IMR-90 (cell line): ENCODE measurements at regions not wholly inside any gene's neighbourhood (a gene's known extent, or its start where the extent isn't known, plus 50 kb on each side); places are given as distances from the start of the nearest gene placed in this dataset.

ENCODE experiments used
- ATAC-seq: fragments of 200-7000 bp; cut with Tn5 transposase; 2 replicates; pipeline ENCODE4 v1.9.1; 2020; ENCODE audit warnings: low read depth, mild to moderate bottlenecking, moderate library complexity
- BruUV-seq: library from RNA; stranded (reverse); fragments of 400-500 nt; replicated peaks from 2 replicates; lab custom pipeline; 2021; lab: Mats Ljungman, UMichigan
- CTCF ChIA-PET: fragments of 300-600 bp; formaldehyde crosslinking; extraction: SDS; loops from one replicate; lab custom pipeline; 2021; ENCODE audit warnings: antibody characterized with exemption; lab: Yijun Ruan, JAX
- POLR2A ChIA-PET: fragments of 300-600 bp; sonication (Branson Sonifier 250); formaldehyde crosslinking; loops from one replicate; lab custom pipeline; 2022; ENCODE audit warnings: antibody characterized with exemption; ENCODE audit not compliant: unreplicated experiment; lab: Charles Lee
- DNase-seq: peaks from one replicate; pipeline ENCODE4 v3.0.0; 2013
- H2AFZ ChIP-seq: replicated peaks from 2 replicates; pipeline ENCODE3; 2013; ENCODE audit warnings: low read length, mild to moderate bottlenecking; ENCODE audit not compliant: poor library complexity
- H2AK5ac ChIP-seq: 2 replicates; pipeline ENCODE4 v1.6.1; 2013; ENCODE audit warnings: low read depth, low read length, inconsistent platforms
- H2AK9ac ChIP-seq: replicated peaks from 2 replicates; pipeline ENCODE3; 2013; ENCODE audit warnings: mild to moderate bottlenecking, low read depth, low read length, moderate library complexity; ENCODE audit not compliant: poor library complexity
- H2BK120ac ChIP-seq: 2 replicates; pipeline ENCODE4 v1.6.1; 2013; ENCODE audit warnings: low read depth, low read length, inconsistent platforms
- H2BK15ac ChIP-seq: 3 replicates; pipeline ENCODE4 v1.6.1; 2013; ENCODE audit warnings: low read depth, low read length, inconsistent platforms
- H2BK20ac ChIP-seq: 2 replicates; pipeline ENCODE4 v1.6.1; 2013; ENCODE audit warnings: low read depth, mild to moderate bottlenecking, inconsistent platforms, low read length, moderate library complexity
- H2BK5ac ChIP-seq: 2 replicates; pipeline ENCODE4 v1.6.1; 2013; ENCODE audit warnings: mild to moderate bottlenecking, low read depth, low read length, inconsistent platforms; ENCODE audit not compliant: poor library complexity, severe bottlenecking
- H3K14ac ChIP-seq: replicated peaks from 2 replicates; pipeline ENCODE4 v1.6.1; 2013; ENCODE audit warnings: low read depth, low read length, inconsistent platforms
- H3K18ac ChIP-seq: 2 replicates; pipeline ENCODE4 v1.6.1; 2013; ENCODE audit warnings: low read depth, low read length, control low read depth
- H3K23ac ChIP-seq: 2 replicates; pipeline ENCODE4 v1.6.1; 2013; ENCODE audit warnings: low read depth, low read length, inconsistent platforms
- H3K27ac ChIP-seq: 2 replicates; pipeline ENCODE4 v1.5.1; 2013; ENCODE audit warnings: mild to moderate bottlenecking, control low read depth, low read length; ENCODE audit not compliant: insufficient read depth
- H3K27me3 ChIP-seq: 2 replicates; pipeline ENCODE4 v1.6.1; 2013; ENCODE audit warnings: low read length; ENCODE audit not compliant: control insufficient read depth, insufficient read depth
- H3K36me3 ChIP-seq: 2 replicates; pipeline ENCODE4 v1.6.1; 2013; ENCODE audit warnings: low read length, mixed read lengths; ENCODE audit not compliant: control insufficient read depth, insufficient read depth
- H3K4ac ChIP-seq: 2 replicates; pipeline ENCODE4 v1.6.1; 2013; ENCODE audit warnings: low read depth, low read length, inconsistent platforms
- H3K4me1 ChIP-seq: 2 replicates; pipeline ENCODE4 v1.6.1; 2013; ENCODE audit warnings: low read length, mixed read lengths; ENCODE audit not compliant: control insufficient read depth, insufficient read depth
- H3K4me2 ChIP-seq: 2 replicates; pipeline ENCODE4 v1.6.1; 2013; ENCODE audit warnings: low read depth, mild to moderate bottlenecking, control low read depth, low read length, moderate library complexity
- H3K4me3 ChIP-seq: 2 replicates; pipeline ENCODE4 v1.5.1; 2013; ENCODE audit warnings: low read depth, mild to moderate bottlenecking, control low read depth, low read length, moderate library complexity; ENCODE audit not compliant: insufficient read depth
- H3K56ac ChIP-seq: 2 replicates; pipeline ENCODE4 v1.6.1; 2013; ENCODE audit warnings: low read length, inconsistent platforms; ENCODE audit not compliant: insufficient read depth; ENCODE audit errors: extremely low read depth
- H3K79me1 ChIP-seq, 2 experiments: 2 replicates each; pipeline ENCODE4 v1.6.1; 2013; ENCODE audit warnings: low read length in 2 of 2, inconsistent platforms in 1 of 2, low read depth in 1 of 2
- H3K9ac ChIP-seq: 2 replicates; pipeline ENCODE4 v1.6.1; 2013; ENCODE audit warnings: low read depth, low read length, control low read depth
- H3K9me1 ChIP-seq: 2 replicates; pipeline ENCODE4 v1.6.1; 2013; ENCODE audit warnings: low read length, inconsistent platforms; ENCODE audit not compliant: insufficient read depth
- H3K9me3 ChIP-seq: 2 replicates; pipeline ENCODE4 v1.6.1; 2013; ENCODE audit warnings: low read length; ENCODE audit not compliant: control insufficient read depth, insufficient read depth
- H4K20me1 ChIP-seq: 2 replicates; pipeline ENCODE4 v1.6.1; 2013; ENCODE audit warnings: low read length, inconsistent platforms; ENCODE audit not compliant: insufficient read depth
- H4K5ac ChIP-seq: 2 replicates; pipeline ENCODE4 v1.6.1; 2013; ENCODE audit warnings: mild to moderate bottlenecking, low read depth, low read length, control low read depth
- H4K8ac ChIP-seq, 2 experiments: 2 replicates each; pipeline ENCODE4 v1.6.1; 2013; ENCODE audit warnings: low read depth in 2 of 2, low read length in 2 of 2, control low read depth in 1 of 2, inconsistent platforms in 1 of 2
- H4K91ac ChIP-seq: 2 replicates; pipeline ENCODE4 v1.6.1; 2013; ENCODE audit warnings: low read depth, low read length, inconsistent platforms; ENCODE audit not compliant: insufficient read depth
- BHLHE40 ChIP-seq: fragments of 150-350 bp; IDR thresholded peaks from 2 replicates; pipeline ENCODE4 v1.6.1; 2016; ENCODE audit warnings: mild to moderate bottlenecking, low read depth, low read length
- MXI1 ChIP-seq: IDR thresholded peaks from 2 replicates; pipeline ENCODE4 v1.6.1; 2012; ENCODE audit warnings: low read depth, mild to moderate bottlenecking, low read length, moderate library complexity, borderline replicate concordance
- POLR2A ChIP-seq: IDR thresholded peaks from 2 replicates; pipeline ENCODE4 v1.6.1; 2012; ENCODE audit warnings: mild to moderate bottlenecking, low read depth, low read length
- RFX5 ChIP-seq: IDR thresholded peaks from 2 replicates; pipeline ENCODE4 v1.8.0; 2012; ENCODE audit warnings: low read depth, mild to moderate bottlenecking, low read length, moderate library complexity
- WGBS, 2 experiments: methylation state at CpG; one replicate each; pipeline versions ENCODE4 v1.1.5 to v1.1.7; 2013; ENCODE audit warnings: missing lambda C conversion rate in 2 of 2; ENCODE audit not compliant: insufficient read length in 1 of 2; ENCODE audit errors: extremely low coverage in 2 of 2; 5-methylcytosine and 5-hydroxymethylcytosine counted together
- dilution Hi-C: fragments of 300-500 bp; cut with HindIII; formaldehyde crosslinking; loops from one replicate; pipeline ENCODE4 v1.14.3; 2018; ENCODE audit warnings: low sequenced_read_pairs; ENCODE audit not compliant: unreplicated experiment
- in situ Hi-C: fragments of 300-500 bp; cut with MboI; formaldehyde crosslinking; loops from 3 replicates; pipeline ENCODE4 v1.14.3; 2019; ENCODE audit warnings: low sequenced_read_pairs, inconsistent platforms, mixed read lengths
- intact Hi-C: fragments of 100-400 bp; cut with micrococcal nuclease; formaldehyde crosslinking; loops from 2 replicates; pipeline ENCODE4 v1.10.0; 2022
- TF ChIP-seq, protein P1 (sequence below): conservative IDR thresholded peaks from 2 replicates; pipeline ENCODE4 v1.5.1; 2012; ENCODE audit warnings: mild to moderate bottlenecking, low read depth, low read length, improper control_type of control experiment

DNA sequence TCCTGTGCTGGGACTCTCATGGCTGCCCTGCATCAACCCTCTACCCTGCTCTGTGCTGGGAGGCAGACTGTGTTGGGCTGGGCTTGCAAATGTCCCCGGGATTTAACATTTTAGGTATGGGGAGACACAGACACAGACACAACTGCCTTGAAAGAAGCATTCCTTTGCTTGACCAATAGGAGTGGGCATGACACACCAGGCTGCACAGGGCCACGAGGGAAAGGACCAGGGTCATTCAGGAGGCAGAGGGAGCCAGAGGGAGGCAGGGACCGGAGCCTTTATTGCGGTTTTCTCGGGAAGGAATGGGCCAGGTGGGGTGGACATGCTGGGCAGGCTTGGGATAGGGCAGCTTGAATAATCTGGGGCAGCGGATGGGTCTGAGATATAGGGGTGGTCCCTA is 238.7 kb upstream of the COPS8 start:
- WGBS, 2 experiments: 20% methylated on average over 1 of the region's 6 CpGs; no CpG with 5 or more reads in 1 of the 2 experiments
- POLR2A ChIA-PET: no interaction called here
- no peak overlapping the region for H3K4ac ChIP-seq
- no peaks in the 10 kb centered on the region for H3K79me1 ChIP-seq
- no peaks in the 10 kb centered on the region for H3K36me3 ChIP-seq
- H3K4me1 ChIP-seq: no peaks in the 10 kb centered on the region
- intact Hi-C loops (no loop called here), in situ Hi-C loops (no loop called here), dilution Hi-C loops (no loop called here)
- no peak overlapping the region for H3K23ac ChIP-seq
- H4K5ac ChIP-seq: no peak overlapping the region
- H4K20me1 ChIP-seq: no peaks in the 10 kb centered on the region
- H3K9me1 ChIP-seq: no peaks in the 10 kb centered on the region
- BruUV-seq: no TSS peak
- no peak overlapping the region for H3K56ac ChIP-seq
- H3K4me3 ChIP-seq: no peak overlapping the region
- H2BK5ac ChIP-seq: no peak overlapping the region
- H3K9me3 ChIP-seq: peaks cover 2% of the 10 kb centered on the region; the same call in 1 of the 2 replicates
- DNase-seq: no peak
- no peak overlapping the region for H2AFZ ChIP-seq
- no peak overlapping the region for H4K8ac ChIP-seq
- no peak for ATAC-seq
- no peak overlapping the region for H3K18ac ChIP-seq
- CTCF ChIA-PET: no interaction called here
- H3K9ac ChIP-seq: no peak overlapping the region
- peaks cover 7% of the 10 kb centered on the region for H3K27me3 ChIP-seq
- peak overlapping the region; percentile 40 for H2AK9ac ChIP-seq
- H2BK20ac ChIP-seq: no peak overlapping the region
- H3K4me2 ChIP-seq: no peak overlapping the region
- H3K14ac ChIP-seq: no peak overlapping the region
- H4K91ac ChIP-seq: no peak overlapping the region
- no peak overlapping the region for H2AK5ac ChIP-seq
- TF ChIP-seq BHLHE40 (no peak), RFX5 (no peak), POLR2A (no peak), MXI1 (no peak)
- TF ChIP-seq, protein P1, sequence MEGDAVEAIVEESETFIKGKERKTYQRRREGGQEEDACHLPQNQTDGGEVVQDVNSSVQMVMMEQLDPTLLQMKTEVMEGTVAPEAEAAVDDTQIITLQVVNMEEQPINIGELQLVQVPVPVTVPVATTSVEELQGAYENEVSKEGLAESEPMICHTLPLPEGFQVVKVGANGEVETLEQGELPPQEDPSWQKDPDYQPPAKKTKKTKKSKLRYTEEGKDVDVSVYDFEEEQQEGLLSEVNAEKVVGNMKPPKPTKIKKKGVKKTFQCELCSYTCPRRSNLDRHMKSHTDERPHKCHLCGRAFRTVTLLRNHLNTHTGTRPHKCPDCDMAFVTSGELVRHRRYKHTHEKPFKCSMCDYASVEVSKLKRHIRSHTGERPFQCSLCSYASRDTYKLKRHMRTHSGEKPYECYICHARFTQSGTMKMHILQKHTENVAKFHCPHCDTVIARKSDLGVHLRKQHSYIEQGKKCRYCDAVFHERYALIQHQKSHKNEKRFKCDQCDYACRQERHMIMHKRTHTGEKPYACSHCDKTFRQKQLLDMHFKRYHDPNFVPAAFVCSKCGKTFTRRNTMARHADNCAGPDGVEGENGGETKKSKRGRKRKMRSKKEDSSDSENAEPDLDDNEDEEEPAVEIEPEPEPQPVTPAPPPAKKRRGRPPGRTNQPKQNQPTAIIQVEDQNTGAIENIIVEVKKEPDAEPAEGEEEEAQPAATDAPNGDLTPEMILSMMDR: no peak
- H3K27ac ChIP-seq: no peak overlapping the region
- H2BK120ac ChIP-seq: no peak overlapping the region
- no peak overlapping the region for H2BK15ac ChIP-seq
